22Rv1 (cell line): ENCODE measurements at regions not wholly inside any gene's neighbourhood (a gene's known extent, or its start where the extent isn't known, plus 50 kb on each side); places are given as distances from the start of the nearest gene placed in this dataset.

Experiments used
- CTCF ChIP-seq: fragments of 450-650 bp; IDR thresholded peaks from 2 replicates; pipeline ENCODE4 v1.5.1; 2017; ENCODE audit warnings: mild to moderate bottlenecking
- ZFX ChIP-seq: fragments of 450-650 bp; IDR thresholded peaks from 2 replicates; pipeline ENCODE4 v1.6.1; 2017; ENCODE audit warnings: antibody characterized with exemption, borderline replicate concordance

DNA sequence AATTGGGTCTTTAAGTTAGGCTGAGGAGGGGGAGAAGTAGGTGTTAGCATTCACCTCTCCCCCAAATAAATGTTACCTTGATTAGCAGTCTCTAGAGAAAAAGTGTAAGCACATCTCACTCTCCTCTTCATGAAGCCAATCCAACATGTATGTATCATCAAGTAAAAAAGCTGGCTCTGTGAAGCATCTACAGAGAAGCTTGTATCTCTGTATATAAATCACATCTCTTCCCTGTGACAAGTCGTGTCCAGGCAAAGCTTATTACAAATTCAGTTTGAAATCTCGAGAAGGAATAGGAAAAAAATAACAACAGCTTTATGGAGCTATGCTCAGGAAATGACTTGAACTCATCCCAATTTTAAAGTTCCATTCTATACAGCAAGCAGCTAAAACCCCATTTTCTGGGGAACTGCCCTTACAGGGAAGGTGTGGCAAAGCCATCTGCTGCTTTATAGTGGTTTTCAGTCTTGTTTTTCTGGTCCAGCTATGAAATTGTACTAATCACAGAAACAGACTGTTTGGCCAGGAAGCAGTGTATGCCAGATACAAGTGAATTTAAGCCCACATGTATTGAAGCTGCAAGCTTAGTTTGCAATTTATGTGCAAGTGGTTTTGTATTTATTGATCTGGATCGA is 313.3 kb upstream of the NOCT start:
- TF ChIP-seq CTCF (no peak), ZFX (no peak)
